GM21825 (cell line): ENCODE measurements at regions not wholly inside any gene's neighbourhood (a gene's known extent, or its start where the extent isn't known, plus 50 kb on each side); places are given as distances from the start of the nearest gene placed in this dataset.

Experiments used
- ATAC-seq: cut with Tn5 transposase; IDR thresholded peaks from one replicate; pipeline ENCODE4 v1.9.1; 2021; ENCODE audit warnings: mild to moderate bottlenecking, moderate library complexity; ENCODE audit not compliant: unreplicated experiment

- ATAC-seq: no peak
Observed at GRCh38 chr6:156725712-156726111, 51.5 kb upstream of the ARID1B start.

- ATAC-seq: peak; percentile 40
Observed at GRCh38 chr6:156720691-156721685, 56.2 kb upstream of the ARID1B start.

GRCh38 chr6:156719720-156720563 is 57.2 kb upstream of the ARID1B start:
- ATAC-seq: peak; percentile 86

- no peak for ATAC-seq
Observed at GRCh38 chr6:156719395-156719719, 57.8 kb upstream of the ARID1B start.

- ATAC-seq: no peak
Observed at GRCh38 chr6:156718647-156719394, 58.4 kb upstream of the ARID1B start.

GRCh38 chr6:156717542-156717941 is 59.6 kb upstream of the ARID1B start:
- ATAC-seq: no peak

GRCh38 chr6:156715839-156716238 is 61.3 kb upstream of the ARID1B start:
- ATAC-seq: no peak

GRCh38 chr6:156713548-156713947 is 63.6 kb upstream of the ARID1B start:
- no peak for ATAC-seq

GRCh38 chr6:156710479-156710878 is 66.7 kb upstream of the ARID1B start:
- ATAC-seq: no peak

GRCh38 chr6:156707818-156708217 is 69.4 kb upstream of the ARID1B start:
- ATAC-seq: no peak

GRCh38 chr6:156703719-156704118 is 73.5 kb upstream of the ARID1B start:
- no peak for ATAC-seq

GRCh38 chr6:156701966-156702365 is 75.2 kb upstream of the ARID1B start:
- ATAC-seq: no peak

- ATAC-seq: no peak
Observed at GRCh38 chr6:156700440-156701057, 76.6 kb upstream of the ARID1B start.

GRCh38 chr6:156699935-156700334 is 77.2 kb upstream of the ARID1B start:
- ATAC-seq: no peak

GRCh38 chr6:156699017-156699421 is 78.2 kb upstream of the ARID1B start:
- peak; percentile 38 for ATAC-seq

- ATAC-seq: peak; percentile 74
Observed at GRCh38 chr6:156698239-156699016, 78.8 kb upstream of the ARID1B start.

GRCh38 chr6:156697225-156697830 is 79.8 kb upstream of the ARID1B start:
- ATAC-seq: peak; percentile 41

GRCh38 chr6:156695742-156696141 is 81.4 kb upstream of the ARID1B start:
- no peak for ATAC-seq

- ATAC-seq: no peak
Observed at GRCh38 chr6:156694679-156695078, 82.5 kb upstream of the ARID1B start.
